ENCODE measurements at regions not wholly inside any gene's neighbourhood (a gene's known extent, or its start where the extent isn't known, plus 50 kb on each side); places are given as distances from the start of the nearest gene placed in this dataset.
A peak's percentile ranks its signal among the peaks of the same experiment; 100 is the strongest.

DNA sequence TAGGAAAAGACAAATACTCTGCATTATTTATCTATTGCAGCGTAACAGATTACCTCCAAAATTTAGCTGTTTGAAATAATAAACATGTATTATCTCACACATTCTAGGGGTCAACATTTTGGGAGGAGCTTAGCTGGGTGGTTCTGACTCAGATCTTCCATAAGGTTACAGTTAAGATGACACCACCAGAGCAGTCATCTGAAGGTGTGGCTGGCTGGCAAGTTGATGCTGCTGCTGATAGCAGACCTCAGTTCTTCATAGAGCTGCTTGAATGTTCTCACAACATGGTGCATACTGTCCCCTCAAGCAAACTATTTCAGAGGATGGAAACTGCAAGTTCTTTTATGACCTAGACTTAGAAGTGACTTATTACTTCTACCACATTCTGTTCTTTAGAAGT is 146.3 kb upstream of the FSTL4 start:
- H3K9me3 Mint-ChIP-seq (ENCODE audit: unreplicated experiment) = no peaks in the 10 kb centered on the region
- TF ChIP-seq, protein P1, sequence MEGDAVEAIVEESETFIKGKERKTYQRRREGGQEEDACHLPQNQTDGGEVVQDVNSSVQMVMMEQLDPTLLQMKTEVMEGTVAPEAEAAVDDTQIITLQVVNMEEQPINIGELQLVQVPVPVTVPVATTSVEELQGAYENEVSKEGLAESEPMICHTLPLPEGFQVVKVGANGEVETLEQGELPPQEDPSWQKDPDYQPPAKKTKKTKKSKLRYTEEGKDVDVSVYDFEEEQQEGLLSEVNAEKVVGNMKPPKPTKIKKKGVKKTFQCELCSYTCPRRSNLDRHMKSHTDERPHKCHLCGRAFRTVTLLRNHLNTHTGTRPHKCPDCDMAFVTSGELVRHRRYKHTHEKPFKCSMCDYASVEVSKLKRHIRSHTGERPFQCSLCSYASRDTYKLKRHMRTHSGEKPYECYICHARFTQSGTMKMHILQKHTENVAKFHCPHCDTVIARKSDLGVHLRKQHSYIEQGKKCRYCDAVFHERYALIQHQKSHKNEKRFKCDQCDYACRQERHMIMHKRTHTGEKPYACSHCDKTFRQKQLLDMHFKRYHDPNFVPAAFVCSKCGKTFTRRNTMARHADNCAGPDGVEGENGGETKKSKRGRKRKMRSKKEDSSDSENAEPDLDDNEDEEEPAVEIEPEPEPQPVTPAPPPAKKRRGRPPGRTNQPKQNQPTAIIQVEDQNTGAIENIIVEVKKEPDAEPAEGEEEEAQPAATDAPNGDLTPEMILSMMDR (IDR thresholded peaks at IDR 0.05; ENCODE audit: unreplicated experiment) = no peak
- H3K27ac Mint-ChIP-seq (ENCODE audit: unreplicated experiment) = no peak overlapping the region
- H3K27me3 Mint-ChIP-seq (ENCODE audit: unreplicated experiment) = no peaks in the 10 kb centered on the region
- H3K4me3 Mint-ChIP-seq (ENCODE audit: unreplicated experiment) = no peak overlapping the region
- no peak for DNase-seq (ENCODE audit: low spot score)
- H3K4me1 Mint-ChIP-seq (ENCODE audit: unreplicated experiment) = no peaks in the 10 kb centered on the region
- no peaks in the 10 kb centered on the region for H3K36me3 Mint-ChIP-seq (ENCODE audit: low read depth, unreplicated experiment)

GRCh38 chr5:133757396-133757945 is 145.1 kb upstream of the FSTL4 start:
- Mint-ChIP-seq H3K27me3 (ENCODE audit: unreplicated experiment) (no peaks in the 10 kb centered on the region), H3K4me1 (ENCODE audit: unreplicated experiment) (no peaks in the 10 kb centered on the region), H3K36me3 (ENCODE audit: low read depth, unreplicated experiment) (no peaks in the 10 kb centered on the region), H3K27ac (ENCODE audit: unreplicated experiment) (no peak overlapping the region), H3K9me3 (ENCODE audit: unreplicated experiment) (no peaks in the 10 kb centered on the region), H3K4me3 (ENCODE audit: unreplicated experiment) (no peak overlapping the region)
- TF ChIP-seq, protein P1 (IDR thresholded peaks at IDR 0.05; ENCODE audit: unreplicated experiment) = no peak
- DNase-seq (ENCODE audit: low spot score) = no peak

DNA sequence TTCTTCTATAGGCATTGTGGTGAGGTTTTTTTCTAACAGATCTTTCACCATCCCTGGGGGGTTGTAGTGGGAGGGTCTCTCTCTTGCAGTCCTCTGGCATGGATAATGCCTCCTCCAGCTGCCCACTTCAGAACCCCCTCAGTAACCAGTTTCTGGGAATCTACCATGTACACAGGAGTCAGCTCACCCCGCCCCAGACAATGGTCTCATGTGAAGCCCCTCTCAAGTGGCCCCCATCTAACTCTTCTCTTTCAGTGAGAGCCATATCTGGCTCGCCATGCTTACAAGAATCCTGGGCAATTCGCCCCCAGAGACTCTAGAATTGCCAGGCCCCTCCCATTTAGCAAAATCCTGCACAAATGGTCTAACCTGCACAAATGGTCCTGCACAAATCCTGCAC is 144.4 kb upstream of the FSTL4 start:
- TF ChIP-seq, protein P1 (IDR thresholded peaks at IDR 0.05; ENCODE audit: unreplicated experiment) = no peak
- no peak overlapping the region for H3K27ac Mint-ChIP-seq (ENCODE audit: unreplicated experiment)
- H3K4me3 Mint-ChIP-seq (ENCODE audit: unreplicated experiment) = no peak overlapping the region
- H3K27me3 Mint-ChIP-seq (ENCODE audit: unreplicated experiment) = no peaks in the 10 kb centered on the region
- H3K36me3 Mint-ChIP-seq (ENCODE audit: low read depth, unreplicated experiment) = no peaks in the 10 kb centered on the region
- DNase-seq (ENCODE audit: low spot score) = no peak
- H3K9me3 Mint-ChIP-seq (ENCODE audit: unreplicated experiment) = no peaks in the 10 kb centered on the region
- H3K4me1 Mint-ChIP-seq (ENCODE audit: unreplicated experiment) = no peaks in the 10 kb centered on the region

DNA sequence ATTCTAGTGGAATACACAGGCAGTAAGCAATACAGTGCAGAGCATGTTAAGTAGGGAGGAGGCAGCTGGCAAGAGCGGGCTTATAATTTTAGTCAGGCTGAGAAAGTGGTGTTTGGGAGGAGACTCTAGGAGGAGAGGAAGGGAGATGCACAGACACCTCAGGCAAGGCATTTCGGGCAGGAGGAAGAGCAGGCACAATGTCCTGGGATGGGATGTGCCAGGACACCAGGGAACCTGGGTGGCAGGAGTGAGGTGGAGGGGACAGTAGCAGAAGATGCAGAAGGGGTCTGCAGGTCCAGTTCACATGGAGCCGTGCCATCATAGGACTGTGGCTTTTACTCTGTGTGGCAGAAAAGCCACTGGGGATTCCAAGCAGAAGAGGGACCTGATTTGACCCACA is 143.7 kb upstream of the FSTL4 start:
- no peaks in the 10 kb centered on the region for H3K4me1 Mint-ChIP-seq (ENCODE audit: unreplicated experiment)
- TF ChIP-seq, protein P1 (IDR thresholded peaks at IDR 0.05; ENCODE audit: unreplicated experiment) = no peak
- H3K36me3 Mint-ChIP-seq (ENCODE audit: low read depth, unreplicated experiment) = no peaks in the 10 kb centered on the region

DNA sequence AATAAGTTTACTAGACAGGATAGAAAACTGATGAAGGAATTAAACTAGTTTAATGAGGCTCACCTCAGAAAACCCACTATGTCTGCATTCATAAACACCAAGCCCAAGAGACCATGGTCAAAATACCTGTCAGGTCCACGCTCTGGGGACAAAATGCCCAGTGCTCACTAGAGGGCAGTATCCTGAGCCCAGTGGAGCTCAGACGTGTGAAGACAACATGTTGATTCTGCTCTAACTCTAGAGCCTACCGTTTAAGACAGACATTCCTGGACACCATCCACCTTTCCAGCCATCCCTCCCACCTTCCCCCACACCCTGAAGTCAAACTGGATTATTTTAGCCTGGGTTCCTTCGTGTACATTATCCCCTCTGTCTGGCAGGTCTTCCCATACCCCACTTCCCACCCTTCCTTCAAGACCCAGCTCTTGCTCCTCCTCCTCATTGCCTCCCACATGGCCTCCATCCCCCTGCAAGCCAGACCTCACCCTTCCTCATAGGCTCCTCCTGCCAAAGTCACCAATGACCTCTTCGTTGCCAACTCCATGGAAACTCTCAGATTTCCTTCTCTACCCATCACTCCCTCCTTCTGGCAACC is 142.3 kb upstream of the FSTL4 start:
- Mint-ChIP-seq H3K4me1 (ENCODE audit: unreplicated experiment) (no peaks in the 10 kb centered on the region), H3K4me3 (ENCODE audit: unreplicated experiment) (no peak overlapping the region), H3K36me3 (ENCODE audit: low read depth, unreplicated experiment) (no peaks in the 10 kb centered on the region), H3K27me3 (ENCODE audit: unreplicated experiment) (no peaks in the 10 kb centered on the region), H3K27ac (ENCODE audit: unreplicated experiment) (no peak overlapping the region), H3K9me3 (ENCODE audit: unreplicated experiment) (no peaks in the 10 kb centered on the region)
- TF ChIP-seq, protein P1 (IDR thresholded peaks at IDR 0.05; ENCODE audit: unreplicated experiment) = peak; percentile 56
- peak; percentile 60 for DNase-seq (ENCODE audit: low spot score)

More for the DNA sequence above, 143.7 kb upstream of the FSTL4 start:
- Mint-ChIP-seq H3K27ac (ENCODE audit: unreplicated experiment) (no peak overlapping the region), H3K4me3 (ENCODE audit: unreplicated experiment) (no peak overlapping the region), H3K27me3 (ENCODE audit: unreplicated experiment) (no peaks in the 10 kb centered on the region), H3K9me3 (ENCODE audit: unreplicated experiment) (no peaks in the 10 kb centered on the region)
- DNase-seq (ENCODE audit: low spot score) = no peak
